Activated gamma-delta T cell treated with anti-CD3 and anti-CD28 coated beads, Interleukin-2, amount 50 U/mL, for 16 hours (primary cell): ENCODE measurements at regions not wholly inside any gene's neighbourhood (a gene's known extent, or its start where the extent isn't known, plus 50 kb on each side); places are given as distances from the start of the nearest gene placed in this dataset.

ENCODE experiments used
- DNase-seq: peaks from one replicate; pipeline ENCODE4 v3.0.0-alpha.2; 2020; ENCODE audit warnings: low read depth

DNA sequence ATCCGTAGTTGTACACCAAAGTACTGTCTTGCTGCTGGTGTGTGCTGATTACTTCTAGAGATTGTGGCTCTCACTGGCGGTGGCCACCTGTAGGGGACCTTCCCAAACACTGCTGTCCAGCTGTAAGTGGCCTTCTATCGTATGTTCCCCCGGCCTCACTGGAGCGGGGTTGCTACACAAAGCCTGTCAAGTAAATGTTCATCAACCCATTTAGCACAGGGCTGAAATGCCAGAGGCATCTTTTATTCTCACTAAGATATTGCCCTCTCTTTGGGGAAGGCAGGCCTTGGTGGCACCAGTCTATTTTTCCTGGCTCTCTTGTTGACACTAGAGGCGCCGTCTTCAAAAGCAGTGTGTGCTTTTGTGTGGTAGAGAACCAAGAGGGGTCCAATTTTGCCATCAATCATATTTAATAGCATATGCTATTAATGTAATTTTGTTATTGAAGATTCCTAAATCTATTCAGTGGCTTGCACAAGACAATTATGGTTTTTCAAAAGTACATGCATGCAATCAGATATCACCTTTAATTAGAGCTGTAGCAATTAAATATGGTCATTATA, 514.4 kb upstream of the SALL1 start:
- DNase-seq: no peak

DNA sequence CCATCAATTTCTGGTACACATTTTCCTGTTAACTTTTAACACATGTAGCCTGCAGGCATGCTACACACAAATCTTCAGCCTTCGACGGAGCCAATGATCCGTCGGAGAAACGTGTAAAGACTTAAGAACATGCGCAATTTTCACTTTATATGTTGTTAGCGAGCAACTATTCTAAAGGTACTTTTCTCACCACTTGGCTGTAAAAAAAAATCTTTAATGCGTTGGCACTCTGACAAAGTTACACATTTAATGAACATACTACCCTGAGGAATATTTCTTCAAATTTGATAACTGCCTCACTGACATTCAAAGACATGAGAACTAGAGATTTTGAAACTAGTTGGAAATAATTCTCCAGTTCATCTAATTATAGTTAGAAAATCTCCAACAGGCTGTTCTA, 507.5 kb upstream of the SALL1 start:
- DNase-seq: no peak

DNA sequence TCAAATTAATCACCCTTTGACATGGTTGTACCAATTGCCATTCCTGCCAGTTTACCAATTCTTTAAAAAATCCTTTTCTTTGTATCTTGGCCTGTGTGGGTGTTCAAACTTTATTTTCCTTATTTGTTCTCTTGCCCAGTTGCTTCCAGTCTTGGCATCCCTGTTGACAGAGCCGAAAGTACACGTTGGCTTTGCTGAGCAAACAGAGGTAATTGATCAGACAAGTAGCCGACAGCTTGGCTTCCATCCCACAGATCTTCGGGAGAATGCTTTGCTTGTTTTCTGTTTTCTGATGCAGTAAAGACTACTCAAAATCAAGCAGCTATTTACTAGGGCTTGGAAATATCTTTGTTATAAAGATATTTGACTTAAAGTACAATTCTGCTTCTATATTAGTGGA, 506.8 kb upstream of the SALL1 start:
- no peak for DNase-seq

DNA sequence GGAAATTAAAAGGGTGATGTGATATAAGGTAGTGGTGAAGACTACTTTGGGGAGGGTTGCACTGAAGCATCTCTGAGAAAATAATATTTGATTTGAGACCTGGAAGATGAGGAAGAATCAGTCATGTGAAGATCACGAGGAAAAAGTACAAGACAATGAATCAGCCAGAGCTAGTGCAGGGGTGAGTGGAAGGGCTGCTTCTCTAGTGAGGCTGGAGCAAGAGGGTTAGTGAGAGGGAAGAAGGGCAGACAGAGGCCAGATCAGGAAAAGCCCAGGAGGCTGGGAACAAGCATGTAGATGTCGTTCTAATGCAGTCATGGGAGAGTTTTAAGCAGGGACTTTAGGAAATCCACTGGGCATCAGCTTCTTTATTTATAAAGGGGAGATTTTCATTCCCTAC, 504.2 kb upstream of the SALL1 start:
- DNase-seq: no peak

- no peak for DNase-seq
Measured at GRCh38 chr16:51651061-51651466, 500.0 kb upstream of the SALL1 start.

DNA sequence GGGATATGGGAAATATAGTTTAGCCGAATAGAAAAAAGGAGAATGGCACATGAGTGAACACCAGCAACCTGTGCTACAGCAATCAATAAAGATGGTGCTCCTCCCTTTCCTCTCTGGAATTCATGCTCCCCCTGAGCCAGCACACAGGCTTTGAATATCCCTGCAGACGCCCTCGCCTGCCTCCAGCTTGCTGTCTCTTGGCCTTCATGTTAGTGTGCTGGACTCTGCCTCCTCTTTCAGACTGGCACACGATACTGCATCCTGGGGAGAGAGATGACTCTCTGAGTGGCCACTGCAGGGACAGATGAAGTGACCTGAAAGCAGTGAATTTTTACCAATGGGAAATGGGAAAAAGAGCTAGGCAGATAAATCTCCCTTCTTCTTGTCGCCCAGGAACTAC, 498.6 kb upstream of the SALL1 start:
- no peak for DNase-seq

- DNase-seq: no peak
Measured at GRCh38 chr16:51648526-51648925, 497.5 kb upstream of the SALL1 start.

DNA sequence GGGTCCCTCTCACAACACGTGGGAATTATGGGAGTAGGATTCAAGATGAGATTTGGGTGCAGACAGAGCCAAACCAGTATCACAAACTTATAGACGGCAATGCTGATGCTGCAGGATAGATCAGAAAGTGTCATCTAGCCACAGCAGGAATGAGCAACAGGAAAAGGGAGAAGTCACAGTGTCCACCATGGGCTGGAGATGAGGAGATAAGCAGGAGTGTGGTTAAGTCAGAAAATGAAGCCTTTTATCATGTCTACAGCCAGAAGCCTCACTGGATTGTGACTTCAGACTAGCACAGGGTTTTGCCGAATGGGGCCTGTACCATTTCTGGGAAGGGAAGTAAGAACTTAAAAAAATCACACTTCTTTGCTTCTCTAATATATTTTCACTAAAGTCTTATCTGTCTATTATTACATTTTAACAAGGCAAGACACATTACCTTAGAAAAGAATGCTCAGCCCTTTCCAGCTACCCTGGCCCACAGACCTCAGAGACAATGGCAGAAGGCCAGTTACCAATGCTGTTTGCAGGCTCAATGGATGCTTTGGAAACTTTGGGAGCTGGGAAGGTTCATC, 490.2 kb upstream of the SALL1 start:
- no peak for DNase-seq

- DNase-seq: no peak
Measured at GRCh38 chr16:51640196-51640595, 489.1 kb upstream of the SALL1 start.

GRCh38 chr16:51638339-51639135, 487.5 kb upstream of the SALL1 start:
- DNase-seq: no peak

- no peak for DNase-seq
Measured at GRCh38 chr16:51637770-51638094, 486.7 kb upstream of the SALL1 start.

DNA sequence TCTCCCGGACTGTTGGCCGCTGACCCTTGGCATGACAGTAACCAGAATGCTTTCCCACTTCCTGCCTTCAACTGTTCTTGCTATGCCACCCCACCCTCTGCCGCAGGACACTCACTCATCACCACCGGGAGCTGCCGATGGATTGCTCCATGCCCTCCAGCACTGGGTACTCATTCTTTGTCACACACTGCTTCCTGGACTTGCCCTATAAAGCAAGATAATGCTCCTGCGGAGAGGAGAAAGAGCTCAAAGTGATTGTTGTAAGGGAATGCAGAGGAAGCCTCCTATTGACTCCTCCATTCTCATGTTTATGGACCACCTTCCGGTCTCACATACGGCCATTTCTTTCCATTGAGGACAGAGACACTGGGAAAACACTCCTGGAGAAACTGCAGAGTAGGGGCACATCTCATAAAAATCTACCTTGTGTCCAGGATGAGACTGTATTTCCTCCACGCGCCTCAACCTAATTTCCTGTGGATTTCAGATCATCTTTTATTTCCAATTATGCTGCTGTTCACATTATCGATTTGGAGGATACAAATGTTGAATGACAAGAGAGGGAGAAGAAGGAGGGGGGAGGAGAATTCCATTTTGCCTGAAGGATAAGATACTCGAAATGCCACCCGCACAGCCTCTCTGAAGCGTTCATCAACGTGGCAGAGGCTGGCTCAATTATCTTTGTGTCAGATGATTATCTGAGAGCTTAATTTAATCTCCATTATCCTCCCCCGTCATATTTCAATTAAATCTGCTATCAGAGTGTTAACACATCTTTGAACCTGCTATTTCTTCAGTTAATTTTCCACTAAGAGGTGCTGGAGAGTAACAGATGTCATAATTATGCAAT, 486.1 kb upstream of the SALL1 start:
- DNase-seq: no peak

DNA sequence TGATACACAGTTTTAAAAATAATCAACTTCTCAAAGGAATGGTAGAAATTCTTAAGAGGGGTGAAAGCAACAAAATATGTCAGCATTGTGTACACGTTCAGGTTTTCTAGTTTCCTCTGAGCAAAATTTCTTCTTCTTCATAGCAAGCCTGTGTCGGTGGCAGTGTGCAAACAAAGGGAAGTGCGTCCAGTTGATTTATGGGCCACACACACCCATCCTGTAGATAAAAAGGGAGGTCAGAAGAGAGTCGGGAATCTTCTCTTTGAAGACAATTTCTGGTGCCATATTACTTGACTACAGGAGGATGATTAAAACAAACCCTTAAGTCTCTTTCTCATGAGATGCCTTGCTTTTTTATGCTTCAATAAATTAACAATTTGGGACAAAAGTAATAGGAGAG, 484.1 kb upstream of the SALL1 start:
- no peak for DNase-seq

GRCh38 chr16:51630076-51630475, 479.0 kb upstream of the SALL1 start:
- DNase-seq: no peak

- no peak for DNase-seq
Measured at GRCh38 chr16:51629576-51629975, 478.5 kb upstream of the SALL1 start.

DNA sequence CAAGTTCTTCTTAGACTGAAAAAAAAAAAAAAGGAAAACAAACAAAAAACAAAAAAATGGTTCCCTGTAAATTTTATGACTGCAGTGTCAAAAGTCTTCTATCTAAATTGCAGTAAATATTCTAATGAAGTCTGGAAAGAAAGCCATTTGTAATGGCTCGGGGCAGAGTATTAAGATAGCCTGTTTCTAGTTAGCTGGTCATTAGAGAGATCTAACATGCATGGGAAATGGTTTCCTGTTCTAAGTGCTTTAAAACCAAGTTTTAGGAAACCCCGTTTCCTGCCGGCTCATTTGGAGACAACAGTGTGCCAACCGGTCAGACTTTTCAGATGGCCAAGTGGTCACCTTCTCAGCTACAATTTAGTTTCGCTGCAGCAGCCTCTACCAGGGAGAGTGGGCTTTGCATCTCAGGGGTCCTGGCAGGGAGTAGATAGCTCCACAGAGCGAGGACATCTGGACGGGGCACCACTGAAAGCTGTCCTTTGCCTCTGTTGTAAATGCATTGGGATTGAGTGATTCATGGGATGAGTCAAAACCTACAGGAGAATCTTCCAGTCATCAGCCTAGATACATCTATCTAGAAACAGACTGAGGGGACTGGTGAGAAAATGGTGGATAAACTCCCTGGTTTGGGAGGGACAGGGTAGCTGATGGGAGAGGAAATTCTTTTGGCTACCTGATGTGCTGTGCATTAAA, 473.2 kb upstream of the SALL1 start:
- no peak for DNase-seq

DNA sequence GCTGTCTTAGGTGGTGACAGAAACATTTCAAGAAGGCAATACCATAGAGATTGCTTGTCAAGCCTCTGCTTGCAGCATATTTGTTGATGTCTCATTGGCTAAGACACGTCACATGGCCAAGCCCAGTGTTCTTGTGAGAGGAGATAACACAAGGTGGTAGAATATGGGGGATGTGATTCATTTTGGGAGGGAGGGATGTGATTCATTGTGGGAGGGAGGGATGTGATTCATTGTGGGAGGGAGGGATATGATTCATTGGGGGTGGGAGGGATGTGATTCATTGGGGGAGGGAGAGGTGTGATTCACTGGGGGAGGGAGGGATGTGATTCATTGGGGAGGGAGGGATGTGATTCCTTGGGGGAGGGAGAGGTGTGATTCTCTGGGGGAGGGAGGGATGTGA, 470.5 kb upstream of the SALL1 start:
- DNase-seq: no peak

- DNase-seq: no peak
Measured at GRCh38 chr16:51615141-51615540, 464.1 kb upstream of the SALL1 start.

DNA sequence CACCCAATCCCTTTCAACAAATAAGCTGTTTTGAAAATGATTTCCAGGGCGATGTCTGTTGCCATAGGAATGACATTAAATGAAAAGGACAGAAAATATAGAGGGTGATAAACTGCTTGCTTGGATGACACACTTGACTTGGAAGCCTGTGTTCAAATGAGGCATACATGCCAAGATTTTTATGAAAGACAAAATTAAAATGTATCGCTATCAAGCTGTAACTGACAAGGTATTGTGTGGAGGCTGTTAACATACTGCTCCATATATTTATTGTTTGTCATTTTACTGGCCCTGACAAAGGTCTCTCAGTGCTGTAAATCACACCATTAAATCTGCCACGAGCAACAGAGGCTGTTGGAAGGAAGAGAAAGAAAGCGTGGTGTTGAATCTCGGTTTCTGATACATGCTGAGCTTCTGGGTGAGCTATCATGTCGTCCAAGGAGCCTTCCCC, 456.2 kb upstream of the SALL1 start:
- no peak for DNase-seq

- no peak for DNase-seq
Measured at GRCh38 chr16:51596247-51596646, 445.2 kb upstream of the SALL1 start.

- no peak for DNase-seq
Measured at GRCh38 chr16:51592535-51593300, 441.6 kb upstream of the SALL1 start.
